Erythroblast (primary cell): ENCODE measurements at regions not wholly inside any gene's neighbourhood (a gene's known extent, or its start where the extent isn't known, plus 50 kb on each side); places are given as distances from the start of the nearest gene placed in this dataset.

Source experiments
- GATA1 ChIP-seq: IDR thresholded peaks from 2 replicates; pipeline ENCODE4 v1.6.1; 2011; ENCODE audit warnings: low read depth, mild to moderate bottlenecking, control low read depth, low read length, moderate library complexity
- POLR2A ChIP-seq: IDR thresholded peaks from 2 replicates; pipeline ENCODE4 v1.6.1; 2011; ENCODE audit warnings: mild to moderate bottlenecking, low read length

GRCh38 chr2:152827944-152828343 lies 109.5 kb downstream of the ARL6IP6 start:
- no peak for TF ChIP-seq POLR2A
- no peak for TF ChIP-seq GATA1
